Activated naive CD8-positive, alpha-beta T cell treated with anti-CD3 and anti-CD28 coated beads for 36 hours (primary cell): ENCODE measurements at regions not wholly inside any gene's neighbourhood (a gene's known extent, or its start where the extent isn't known, plus 50 kb on each side); places are given as distances from the start of the nearest gene placed in this dataset.

ENCODE experiments used
- DNase-seq: peaks from one replicate; pipeline ENCODE4 v3.0.0; 2021
- H3K27ac Mint-ChIP-seq: one replicate; pipeline ENCODE4 v1.8.0; 2022; ENCODE audit warnings: mild to moderate bottlenecking, moderate library complexity, mixed read lengths
- H3K27me3 Mint-ChIP-seq: one replicate; pipeline ENCODE4 v1.8.0; 2022; ENCODE audit warnings: mild to moderate bottlenecking, mixed read lengths
- H3K36me3 Mint-ChIP-seq: one replicate; pipeline ENCODE4 v1.8.0; 2021; ENCODE audit warnings: mild to moderate bottlenecking, mixed read lengths
- H3K4me1 Mint-ChIP-seq: one replicate; pipeline ENCODE4 v1.8.0; 2021; ENCODE audit warnings: mixed read lengths
- H3K4me3 Mint-ChIP-seq: one replicate; pipeline ENCODE4 v1.8.0; 2022; ENCODE audit warnings: mild to moderate bottlenecking, moderate library complexity, mixed read lengths
- H3K9me3 Mint-ChIP-seq: one replicate; pipeline ENCODE4 v1.8.0; 2022; ENCODE audit warnings: mixed read lengths

DNA sequence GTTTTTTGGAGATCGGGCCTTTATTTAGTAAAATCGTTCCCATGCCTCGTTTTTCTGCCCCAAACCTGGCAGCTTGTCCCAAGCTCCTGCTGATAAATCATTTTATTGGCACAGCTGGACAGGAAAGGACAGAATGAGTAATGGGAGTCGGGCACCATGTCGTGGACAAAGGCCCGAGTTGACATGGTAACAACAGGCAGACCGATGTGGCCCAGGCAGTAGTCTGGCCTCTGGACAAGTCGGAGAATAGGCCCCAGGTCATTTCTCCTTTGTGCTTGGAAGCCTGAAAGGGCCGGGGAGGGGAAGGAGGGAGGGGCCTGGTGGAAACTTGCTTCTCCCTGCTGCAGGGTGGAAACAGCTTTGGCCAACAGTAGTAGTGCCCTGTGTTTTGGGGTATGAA lies 234.9 kb downstream of the SUDS3 start:
- no peaks in the 10 kb centered on the region for H3K4me1 Mint-ChIP-seq
- no peak overlapping the region for H3K27ac Mint-ChIP-seq
- H3K9me3 Mint-ChIP-seq = peaks cover 5% of the 10 kb centered on the region
- peaks cover 8% of the 10 kb centered on the region for H3K27me3 Mint-ChIP-seq
- no peak for DNase-seq
- H3K36me3 Mint-ChIP-seq = no peaks in the 10 kb centered on the region
- no peak overlapping the region for H3K4me3 Mint-ChIP-seq

DNA sequence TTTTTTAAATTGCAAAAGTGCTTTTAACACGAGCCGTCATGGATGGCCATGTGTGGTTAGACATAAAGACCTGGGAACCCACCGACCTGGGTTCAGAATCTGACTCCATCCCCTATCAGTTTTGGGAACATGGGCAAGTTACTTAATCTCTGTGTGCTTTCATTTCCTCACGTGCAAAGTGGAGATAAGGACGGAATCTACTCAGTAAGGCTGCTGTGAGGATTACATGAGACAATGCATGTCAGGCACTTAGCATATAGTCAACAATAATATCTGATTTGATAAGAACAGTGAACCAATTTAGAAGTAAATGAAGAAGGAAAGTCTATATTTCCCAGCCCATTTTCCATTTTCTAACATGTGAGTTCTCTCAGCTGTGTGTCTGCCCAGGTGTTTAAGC lies 235.4 kb downstream of the SUDS3 start:
- Mint-ChIP-seq H3K4me3 (no peak overlapping the region), H3K27me3 (peaks cover 8% of the 10 kb centered on the region), H3K9me3 (peaks cover 5% of the 10 kb centered on the region), H3K27ac (no peak overlapping the region), H3K36me3 (no peaks in the 10 kb centered on the region), H3K4me1 (no peaks in the 10 kb centered on the region)
- no peak for DNase-seq

DNA sequence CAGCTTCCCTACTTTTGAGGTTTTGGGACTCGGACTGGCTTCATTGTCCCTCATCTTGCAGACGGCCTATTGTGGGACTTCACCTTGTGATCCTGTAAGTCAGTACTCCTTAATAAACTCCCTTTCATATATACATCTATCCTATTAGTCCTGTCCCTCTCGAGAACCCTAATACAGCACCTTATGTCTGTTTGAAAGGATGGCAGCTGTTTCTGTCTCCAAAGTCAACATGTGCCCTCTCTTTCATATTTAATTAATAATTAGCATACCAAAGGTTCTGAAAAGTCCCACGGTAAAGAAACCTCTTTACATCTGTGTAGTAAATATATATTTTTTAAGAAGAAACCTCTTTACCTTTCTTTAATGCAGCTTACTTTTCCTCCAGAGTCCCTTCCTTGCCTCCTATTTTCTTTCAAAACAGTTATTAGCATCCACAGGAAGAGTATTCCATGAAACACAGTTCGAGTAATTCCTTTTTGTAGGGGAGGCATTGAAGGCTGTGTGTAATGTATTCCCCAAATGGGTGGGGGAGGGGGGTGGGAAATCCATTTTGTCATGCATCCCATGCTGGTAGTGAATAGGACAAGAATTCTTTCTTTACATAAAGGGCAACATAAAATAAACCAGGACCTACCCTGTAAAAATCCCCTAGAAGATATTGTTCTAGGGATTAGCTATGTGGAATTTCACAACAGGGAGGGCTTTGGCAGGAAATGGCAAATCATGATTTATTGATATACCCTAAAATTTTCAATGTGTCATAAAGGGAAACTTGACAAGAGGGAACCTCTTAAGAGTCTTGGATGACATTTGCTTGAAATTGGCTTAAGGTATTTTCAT lies 241.5 kb downstream of the SUDS3 start:
- Mint-ChIP-seq H3K36me3 (no peaks in the 10 kb centered on the region), H3K4me3 (no peak overlapping the region), H3K4me1 (no peaks in the 10 kb centered on the region), H3K27ac (no peak overlapping the region), H3K27me3 (no peaks in the 10 kb centered on the region), H3K9me3 (peaks cover 3% of the 10 kb centered on the region)
- no peak for DNase-seq

DNA sequence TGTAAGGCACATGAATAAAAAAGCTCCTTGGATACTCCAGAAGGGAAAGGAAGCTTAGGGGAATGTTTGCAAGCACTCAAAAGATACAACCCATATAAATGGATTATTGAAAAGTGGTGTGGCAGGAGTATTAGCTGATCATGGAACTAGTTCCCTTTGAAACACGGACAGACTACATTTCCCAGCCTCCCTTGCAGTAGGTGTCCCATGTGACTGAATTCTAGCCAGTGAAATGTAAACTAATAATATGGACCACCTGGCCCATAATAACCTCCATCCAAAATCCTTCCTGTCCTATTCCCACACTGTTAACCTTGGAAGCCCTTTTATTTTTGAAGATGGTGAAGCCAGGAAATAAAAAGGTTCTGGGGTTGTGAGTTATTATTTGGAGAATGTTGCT lies 242.3 kb downstream of the SUDS3 start:
- no peaks in the 10 kb centered on the region for H3K27me3 Mint-ChIP-seq
- DNase-seq = no peak
- no peak overlapping the region for H3K4me3 Mint-ChIP-seq
- H3K9me3 Mint-ChIP-seq = no peaks in the 10 kb centered on the region
- no peaks in the 10 kb centered on the region for H3K36me3 Mint-ChIP-seq
- no peaks in the 10 kb centered on the region for H3K4me1 Mint-ChIP-seq
- H3K27ac Mint-ChIP-seq = no peak overlapping the region

DNA sequence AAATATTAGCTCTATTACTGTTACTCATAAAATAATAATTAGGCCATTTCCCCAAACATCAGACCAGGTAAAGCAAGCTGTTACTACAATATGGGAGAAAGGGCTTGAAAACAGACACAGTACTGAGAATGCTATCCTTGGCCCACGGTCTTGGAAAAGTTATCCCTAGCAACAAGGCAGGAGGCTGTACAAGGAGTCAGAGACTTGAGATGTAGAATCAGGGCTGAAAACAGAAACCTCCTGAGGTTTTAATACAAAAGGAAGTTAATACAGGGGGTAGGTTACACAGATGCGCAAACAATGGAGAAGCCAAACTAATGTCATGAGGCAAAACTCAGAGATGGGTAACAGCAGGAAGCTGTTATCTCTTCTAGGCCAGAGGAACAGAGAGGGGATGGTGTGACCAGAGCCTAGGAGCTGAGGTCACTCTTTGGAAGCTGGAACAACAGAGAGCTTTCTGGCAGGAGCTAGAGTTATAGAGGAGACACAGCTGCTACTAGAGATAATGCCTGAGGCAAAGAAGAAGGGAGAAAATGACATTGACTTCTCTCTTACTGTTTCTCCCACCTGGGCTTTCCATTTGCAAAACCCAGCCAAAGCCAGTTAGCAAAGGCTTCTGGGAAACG lies 248.8 kb downstream of the SUDS3 start:
- Mint-ChIP-seq H3K4me3 (no peak overlapping the region), H3K27me3 (no peaks in the 10 kb centered on the region), H3K27ac (no peak overlapping the region), H3K4me1 (no peaks in the 10 kb centered on the region), H3K9me3 (no peaks in the 10 kb centered on the region), H3K36me3 (no peaks in the 10 kb centered on the region)
- DNase-seq = no peak

DNA sequence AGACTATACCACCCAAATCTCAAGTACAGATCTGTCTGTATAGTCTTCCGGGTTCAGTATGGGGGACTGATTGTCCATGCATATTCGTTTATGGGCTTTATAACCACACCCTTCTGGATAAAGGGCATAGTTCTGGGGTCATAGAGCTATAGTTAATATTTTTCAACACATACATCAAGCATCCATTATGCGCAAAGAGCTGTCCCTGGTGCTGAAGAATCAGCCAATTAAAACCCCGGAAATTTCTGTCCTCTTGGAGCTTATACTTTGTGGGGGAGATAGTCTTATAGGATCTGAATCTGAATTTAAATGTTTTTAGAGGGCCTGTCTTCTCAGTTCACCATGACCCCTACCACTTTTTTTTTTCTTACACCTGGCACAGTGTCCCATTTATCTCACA lies 256.7 kb downstream of the SUDS3 start:
- H3K36me3 Mint-ChIP-seq = no peaks in the 10 kb centered on the region
- DNase-seq = no peak
- no peaks in the 10 kb centered on the region for H3K27me3 Mint-ChIP-seq
- no peak overlapping the region for H3K27ac Mint-ChIP-seq
- no peaks in the 10 kb centered on the region for H3K4me1 Mint-ChIP-seq
- H3K4me3 Mint-ChIP-seq = no peak overlapping the region
- H3K9me3 Mint-ChIP-seq = no peaks in the 10 kb centered on the region

DNA sequence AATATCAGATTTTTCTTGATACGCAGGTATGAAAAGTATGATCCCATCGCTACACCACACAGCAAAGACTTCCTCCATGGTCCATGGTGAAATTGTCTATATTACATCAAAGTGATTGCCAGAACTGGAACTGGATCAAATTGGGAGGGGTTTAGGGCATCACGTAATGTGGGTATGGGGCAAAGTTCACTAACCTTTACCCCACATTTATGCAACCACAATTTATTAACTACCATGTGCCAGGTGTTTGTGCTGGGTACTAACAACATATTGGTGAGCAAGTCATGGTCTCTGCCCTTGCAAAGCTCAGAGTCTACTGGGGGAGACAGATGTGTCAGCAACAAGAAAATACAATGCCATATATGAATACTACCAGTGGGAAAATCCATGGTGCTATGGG lies 258.9 kb downstream of the SUDS3 start:
- Mint-ChIP-seq H3K36me3 (no peaks in the 10 kb centered on the region), H3K9me3 (no peaks in the 10 kb centered on the region), H3K27ac (no peak overlapping the region), H3K4me1 (no peaks in the 10 kb centered on the region), H3K4me3 (no peak overlapping the region), H3K27me3 (peaks cover 3% of the 10 kb centered on the region)
- no peak for DNase-seq

DNA sequence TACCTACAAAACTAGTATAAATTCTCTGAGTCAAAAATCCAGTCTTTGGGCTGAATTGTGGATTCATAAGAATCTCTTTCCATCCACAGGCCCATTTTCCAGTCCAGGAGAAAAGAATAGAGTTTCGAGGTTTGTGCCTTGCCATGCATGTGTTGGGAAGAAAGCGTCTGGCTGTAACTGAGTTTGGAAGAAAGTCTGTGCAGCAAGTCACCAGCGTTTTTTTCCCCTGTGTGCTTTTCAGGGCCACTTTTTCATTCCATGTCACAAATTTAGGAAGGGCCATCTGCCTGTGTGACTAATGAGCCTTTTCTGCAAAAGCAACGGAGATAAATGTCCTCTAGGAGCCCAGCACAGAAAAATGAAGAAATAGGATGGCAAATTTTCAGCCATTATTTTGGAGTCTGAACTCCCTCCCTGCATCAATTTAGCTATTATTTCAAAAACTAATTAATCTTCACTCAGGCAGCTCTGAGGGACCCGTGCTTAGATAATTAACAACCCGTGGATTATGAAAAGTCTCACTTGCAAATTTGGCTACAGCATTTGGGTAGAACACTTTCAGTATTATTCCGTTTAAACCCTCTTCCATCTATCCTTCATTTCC lies 261.5 kb downstream of the SUDS3 start:
- no peaks in the 10 kb centered on the region for H3K4me1 Mint-ChIP-seq

DNA sequence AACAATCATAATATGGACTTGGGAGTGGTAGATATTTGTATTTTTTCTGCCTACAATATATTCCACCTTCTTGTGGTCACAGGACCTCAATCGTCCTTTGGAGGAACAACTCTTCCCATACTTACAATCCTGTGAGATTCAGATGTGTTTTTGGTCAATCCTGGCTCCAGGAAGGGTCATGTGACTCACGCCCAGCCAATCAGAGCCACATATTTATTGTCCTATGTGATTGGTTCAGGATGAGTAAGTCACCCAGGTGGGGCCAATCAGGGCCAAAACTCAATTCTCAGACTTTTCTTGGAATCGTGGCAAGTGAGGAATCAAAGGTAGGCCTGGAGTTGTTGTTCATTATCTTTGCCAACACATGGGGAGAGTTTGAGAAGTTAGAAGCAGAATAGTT lies 264.9 kb downstream of the SUDS3 start:
- Mint-ChIP-seq H3K9me3 (peaks cover 5% of the 10 kb centered on the region), H3K36me3 (no peaks in the 10 kb centered on the region), H3K27ac (no peak overlapping the region), H3K4me1 (no peaks in the 10 kb centered on the region), H3K4me3 (no peak overlapping the region), H3K27me3 (peaks cover 3% of the 10 kb centered on the region)
- no peak for DNase-seq

More for the DNA sequence above, 261.5 kb downstream of the SUDS3 start:
- Mint-ChIP-seq H3K27ac (no peak overlapping the region), H3K36me3 (no peaks in the 10 kb centered on the region), H3K27me3 (peaks cover 3% of the 10 kb centered on the region), H3K4me3 (no peak overlapping the region), H3K9me3 (no peaks in the 10 kb centered on the region)
- no peak for DNase-seq

DNA sequence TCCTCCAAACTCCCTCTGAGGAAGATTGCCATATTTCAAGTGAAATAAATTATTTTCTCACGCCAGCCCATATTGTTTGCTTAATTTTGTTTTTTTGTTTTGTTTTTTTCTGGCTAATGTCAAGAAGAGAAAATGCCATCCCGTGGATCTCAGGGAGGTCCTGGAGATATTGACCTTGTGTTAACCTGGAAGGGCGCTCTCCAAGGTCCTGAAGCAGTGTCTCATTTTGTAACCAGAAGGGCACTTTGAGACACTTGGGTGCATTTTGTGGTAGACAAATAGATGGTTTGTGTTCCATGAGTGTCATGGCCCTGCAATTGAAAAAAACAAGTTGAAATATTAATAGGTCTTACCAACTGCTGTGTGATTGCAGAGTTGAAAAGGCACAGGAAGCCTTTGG lies 268.9 kb downstream of the SUDS3 start:
- Mint-ChIP-seq H3K27me3 (no peaks in the 10 kb centered on the region), H3K36me3 (no peaks in the 10 kb centered on the region), H3K4me3 (no peak overlapping the region), H3K9me3 (peaks cover 5% of the 10 kb centered on the region), H3K27ac (no peak overlapping the region), H3K4me1 (no peaks in the 10 kb centered on the region)
- DNase-seq = no peak

DNA sequence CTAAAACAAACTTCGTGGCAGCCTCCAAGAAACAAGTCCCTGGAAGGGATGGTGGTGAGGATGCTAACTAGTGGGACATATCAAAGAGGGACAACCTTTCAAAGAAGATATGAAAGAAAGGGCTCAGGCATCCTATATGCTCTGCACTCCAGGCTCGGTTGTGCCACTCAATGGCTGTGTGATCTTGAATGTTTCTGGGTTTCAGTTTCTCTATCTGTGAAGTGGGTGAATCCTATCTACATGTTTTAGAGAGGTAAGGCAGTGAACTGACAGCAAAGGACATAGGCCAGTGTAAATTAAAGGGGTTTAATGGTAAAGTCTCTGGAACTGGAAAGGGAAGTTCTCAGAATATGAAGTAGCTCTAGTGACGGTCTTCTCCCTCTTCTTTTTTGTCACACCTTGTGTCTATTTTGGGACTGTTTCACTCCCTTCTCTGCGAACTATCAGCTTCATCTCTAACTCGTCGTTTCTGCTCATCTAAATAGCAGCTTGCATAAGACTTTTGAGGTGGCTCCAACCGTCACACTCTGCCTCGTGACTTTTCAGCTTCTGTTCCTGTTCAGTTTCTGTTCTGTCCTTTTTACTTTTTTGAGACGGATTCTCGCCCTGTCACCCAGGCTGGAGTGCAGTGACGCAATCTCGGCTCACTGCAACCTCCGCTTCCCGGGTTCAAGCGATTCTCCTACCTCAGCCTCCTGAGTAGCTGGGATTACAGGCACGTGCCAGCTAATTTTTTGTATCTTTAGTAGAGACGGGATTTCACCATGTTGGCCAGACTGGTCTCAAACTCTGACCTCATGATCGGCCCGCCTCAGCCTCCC lies 273.6 kb downstream of the SUDS3 start:
- H3K4me1 Mint-ChIP-seq = no peaks in the 10 kb centered on the region

DNA sequence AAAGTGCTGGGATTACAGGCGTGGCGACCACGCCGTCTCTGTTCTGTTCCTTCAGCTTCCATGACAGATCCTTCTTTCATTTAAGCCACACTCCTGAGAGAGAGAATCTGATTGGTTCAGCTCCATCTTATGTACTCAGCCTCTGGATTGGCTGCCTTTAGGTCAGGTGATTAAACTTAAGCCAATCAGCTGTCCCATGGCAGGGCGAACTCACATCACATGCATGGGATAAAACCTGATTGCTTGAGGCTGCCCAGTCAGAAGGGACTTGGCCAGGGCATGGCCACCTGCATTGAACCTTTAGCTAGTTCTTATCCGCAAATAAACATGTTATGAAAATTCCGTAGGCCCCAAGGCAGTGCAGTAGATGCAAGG lies 274.2 kb downstream of the SUDS3 start:
- no peak for DNase-seq
- H3K27ac Mint-ChIP-seq = no peak overlapping the region
- no peak overlapping the region for H3K4me3 Mint-ChIP-seq
- H3K9me3 Mint-ChIP-seq = peaks cover 2% of the 10 kb centered on the region
- H3K4me1 Mint-ChIP-seq = no peaks in the 10 kb centered on the region
- no peaks in the 10 kb centered on the region for H3K36me3 Mint-ChIP-seq
- no peaks in the 10 kb centered on the region for H3K27me3 Mint-ChIP-seq

More for the DNA sequence above, 273.6 kb downstream of the SUDS3 start:
- H3K36me3 Mint-ChIP-seq = no peaks in the 10 kb centered on the region
- H3K9me3 Mint-ChIP-seq = peaks cover 2% of the 10 kb centered on the region
- H3K27ac Mint-ChIP-seq = no peak overlapping the region
- H3K27me3 Mint-ChIP-seq = no peaks in the 10 kb centered on the region
- H3K4me3 Mint-ChIP-seq = no peak overlapping the region
- no peak for DNase-seq

DNA sequence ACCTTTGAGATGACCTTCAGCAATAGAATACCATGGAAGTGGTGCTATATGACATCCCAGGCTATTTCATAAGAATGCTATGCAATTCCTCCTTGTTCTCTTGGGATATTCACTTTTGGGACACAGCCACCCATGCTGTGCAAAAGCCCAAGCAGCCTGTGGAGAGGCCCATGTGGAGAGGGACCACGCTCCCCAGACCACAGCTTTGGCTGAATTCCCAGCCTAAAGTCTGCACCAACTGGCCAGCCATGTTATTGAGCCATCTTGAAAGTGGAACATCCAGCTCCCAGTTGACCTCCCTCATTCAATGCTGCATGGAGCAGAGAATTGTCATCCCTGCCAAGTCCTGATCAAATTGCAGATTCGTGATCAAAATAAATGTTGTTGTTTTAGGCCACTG lies 275.1 kb downstream of the SUDS3 start:
- no peaks in the 10 kb centered on the region for H3K4me1 Mint-ChIP-seq
- no peak for DNase-seq
- no peaks in the 10 kb centered on the region for H3K36me3 Mint-ChIP-seq
- H3K27me3 Mint-ChIP-seq = no peaks in the 10 kb centered on the region
- H3K4me3 Mint-ChIP-seq = no peak overlapping the region
- H3K9me3 Mint-ChIP-seq = peaks cover 2% of the 10 kb centered on the region
- H3K27ac Mint-ChIP-seq = no peak overlapping the region

DNA sequence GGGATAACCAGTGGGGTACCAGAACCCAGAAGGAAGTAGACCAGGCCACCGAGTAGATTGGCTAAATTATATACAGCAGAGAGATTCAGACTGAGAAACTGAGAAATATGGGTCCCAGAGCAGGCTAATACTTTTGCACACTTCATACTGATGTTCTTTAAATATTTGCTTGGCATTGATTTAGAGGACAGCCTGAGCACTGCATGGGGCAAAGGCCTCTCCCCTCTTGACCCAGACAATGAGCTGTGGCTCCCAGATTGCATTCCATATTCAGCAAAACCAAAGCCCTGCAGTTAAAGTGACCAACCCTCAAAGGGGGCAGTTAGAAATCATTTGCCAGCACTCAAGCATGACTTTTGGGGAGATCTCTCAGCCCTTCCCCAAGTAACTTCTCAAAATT lies 279.2 kb downstream of the SUDS3 start:
- H3K4me3 Mint-ChIP-seq = no peak overlapping the region
- H3K36me3 Mint-ChIP-seq = no peaks in the 10 kb centered on the region
- H3K4me1 Mint-ChIP-seq = no peaks in the 10 kb centered on the region
- no peak for DNase-seq
- no peaks in the 10 kb centered on the region for H3K27me3 Mint-ChIP-seq
- no peak overlapping the region for H3K27ac Mint-ChIP-seq
- H3K9me3 Mint-ChIP-seq = peaks cover 2% of the 10 kb centered on the region

DNA sequence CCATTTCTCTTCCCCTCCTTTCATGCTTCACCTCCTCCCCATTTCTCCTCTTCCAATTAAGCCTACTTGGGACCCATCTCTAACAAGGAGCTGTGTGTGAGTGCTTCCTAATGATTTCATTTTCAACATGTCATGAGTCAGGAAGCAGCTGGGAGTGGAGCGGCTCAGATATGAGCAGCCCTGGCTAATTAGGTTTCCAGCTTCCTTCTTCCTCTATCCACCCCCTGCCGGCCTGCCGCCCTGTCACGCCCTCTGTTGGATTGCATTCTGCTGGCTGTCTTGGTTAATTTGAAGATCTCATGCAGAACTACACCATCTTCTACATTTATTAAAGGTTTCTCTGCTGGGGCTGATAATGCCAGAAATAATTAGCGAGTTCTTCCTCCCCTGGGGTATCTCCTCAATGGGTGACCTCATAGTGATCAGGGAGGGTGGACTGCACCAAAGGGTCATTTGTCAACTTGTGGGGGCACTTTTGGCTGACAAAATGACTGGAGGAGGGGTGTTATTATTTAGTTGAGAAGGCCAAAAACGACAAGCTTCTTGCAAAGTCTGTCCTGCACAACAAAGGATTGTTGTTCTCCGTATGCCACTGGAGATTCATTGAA lies 300.9 kb upstream of the SRRM4 start:
- peaks cover 9% of the 10 kb centered on the region for H3K27me3 Mint-ChIP-seq
- H3K36me3 Mint-ChIP-seq = no peaks in the 10 kb centered on the region
- no peak overlapping the region for H3K4me3 Mint-ChIP-seq
- peaks cover 4% of the 10 kb centered on the region for H3K9me3 Mint-ChIP-seq
- no peak overlapping the region for H3K27ac Mint-ChIP-seq
- no peaks in the 10 kb centered on the region for H3K4me1 Mint-ChIP-seq
- no peak for DNase-seq
